ENCODE measurements at regions not wholly inside any gene's neighbourhood (a gene's known extent, or its start where the extent isn't known, plus 50 kb on each side); places are given as distances from the start of the nearest gene placed in this dataset.

- H3K9me3 Mint-ChIP-seq: no peaks in the 10 kb centered on the region
- no peaks in the 10 kb centered on the region for H3K36me3 Mint-ChIP-seq (ENCODE audit: low read depth)
- intact Hi-C loops (cut with micrococcal nuclease): no loop called here
- CTCF ChIA-PET: no interaction called here
- DNase-seq (no peak), ATAC-seq (no peak)
- POLR2A ChIA-PET: no interaction called here
- no peak overlapping the region for H3K27ac Mint-ChIP-seq
- no peak overlapping the region for H3K4me3 Mint-ChIP-seq
- H3K4me1 Mint-ChIP-seq (ENCODE audit: low read depth): no peaks in the 10 kb centered on the region
- H3K27me3 Mint-ChIP-seq: peaks cover 1% of the 10 kb centered on the region
- TF ChIP-seq CTCF (IDR thresholded peaks at IDR 0.05): no peak
Observed at GRCh38 chr6:126446248-126446647, 106.3 kb downstream of the CENPW start.

GRCh38 chr6:126447367-126447766, 107.5 kb downstream of the CENPW start:
- Mint-ChIP-seq H3K36me3 (ENCODE audit: low read depth) (no peaks in the 10 kb centered on the region), H3K27ac (no peak overlapping the region), H3K4me3 (no peak overlapping the region), H3K27me3 (peaks cover 1% of the 10 kb centered on the region), H3K9me3 (no peaks in the 10 kb centered on the region), H3K4me1 (ENCODE audit: low read depth) (no peaks in the 10 kb centered on the region)
- DNase-seq: no peak
- intact Hi-C loops (cut with micrococcal nuclease): no loop called here
- no peak for TF ChIP-seq CTCF (IDR thresholded peaks at IDR 0.05)
- ATAC-seq: no peak
- ChIA-PET POLR2A (no interaction called here), CTCF (no interaction called here)

- POLR2A ChIA-PET: no interaction called here
- no peak for TF ChIP-seq CTCF (IDR thresholded peaks at IDR 0.05)
Observed at GRCh38 chr6:126461045-126461444, 121.1 kb downstream of the CENPW start.

GRCh38 chr6:126464245-126464644, 124.3 kb downstream of the CENPW start:
- ChIA-PET POLR2A (no interaction called here), CTCF (no interaction called here)
- Mint-ChIP-seq H3K4me1 (ENCODE audit: low read depth) (no peaks in the 10 kb centered on the region), H3K4me3 (no peak overlapping the region), H3K27ac (no peak overlapping the region), H3K36me3 (ENCODE audit: low read depth) (no peaks in the 10 kb centered on the region), H3K27me3 (no peaks in the 10 kb centered on the region), H3K9me3 (peaks cover 1% of the 10 kb centered on the region)
- ATAC-seq (no peak), DNase-seq (no peak)
- intact Hi-C loops (cut with micrococcal nuclease): no loop called here
- no peak for TF ChIP-seq CTCF (IDR thresholded peaks at IDR 0.05)

More at GRCh38 chr6:126461045-126461444, 121.1 kb downstream of the CENPW start:
- CTCF ChIA-PET: no interaction called here
- H3K4me1 Mint-ChIP-seq (ENCODE audit: low read depth): no peaks in the 10 kb centered on the region
- H3K4me3 Mint-ChIP-seq: no peak overlapping the region
- H3K36me3 Mint-ChIP-seq (ENCODE audit: low read depth): no peaks in the 10 kb centered on the region
- H3K27ac Mint-ChIP-seq: no peak overlapping the region
- DNase-seq (no peak), ATAC-seq (no peak)
- H3K9me3 Mint-ChIP-seq: no peaks in the 10 kb centered on the region
- no peaks in the 10 kb centered on the region for H3K27me3 Mint-ChIP-seq
- intact Hi-C loops (cut with micrococcal nuclease): no loop called here

- TF ChIP-seq CTCF (IDR thresholded peaks at IDR 0.05): no peak
- no peak for ATAC-seq
- H3K27ac Mint-ChIP-seq: no peak overlapping the region
- POLR2A ChIA-PET: no interaction called here
- H3K4me3 Mint-ChIP-seq: no peak overlapping the region
- H3K27me3 Mint-ChIP-seq: no peaks in the 10 kb centered on the region
- intact Hi-C loops (cut with micrococcal nuclease): no loop called here
- CTCF ChIA-PET: no interaction called here
- H3K36me3 Mint-ChIP-seq (ENCODE audit: low read depth): no peaks in the 10 kb centered on the region
- DNase-seq: no peak
- H3K4me1 Mint-ChIP-seq (ENCODE audit: low read depth): no peaks in the 10 kb centered on the region
- peaks cover 2% of the 10 kb centered on the region for H3K9me3 Mint-ChIP-seq
Observed at GRCh38 chr6:126475449-126475848, 135.5 kb downstream of the CENPW start.
